HG03565 (cell line): ENCODE measurements at regions not wholly inside any gene's neighbourhood (a gene's known extent, or its start where the extent isn't known, plus 50 kb on each side); places are given as distances from the start of the nearest gene placed in this dataset.

Experiments used
- ATAC-seq: cut with Tn5 transposase; IDR thresholded peaks from one replicate; pipeline ENCODE4 v1.9.1; 2021; ENCODE audit warnings: mild to moderate bottlenecking, moderate library complexity; ENCODE audit not compliant: unreplicated experiment

DNA sequence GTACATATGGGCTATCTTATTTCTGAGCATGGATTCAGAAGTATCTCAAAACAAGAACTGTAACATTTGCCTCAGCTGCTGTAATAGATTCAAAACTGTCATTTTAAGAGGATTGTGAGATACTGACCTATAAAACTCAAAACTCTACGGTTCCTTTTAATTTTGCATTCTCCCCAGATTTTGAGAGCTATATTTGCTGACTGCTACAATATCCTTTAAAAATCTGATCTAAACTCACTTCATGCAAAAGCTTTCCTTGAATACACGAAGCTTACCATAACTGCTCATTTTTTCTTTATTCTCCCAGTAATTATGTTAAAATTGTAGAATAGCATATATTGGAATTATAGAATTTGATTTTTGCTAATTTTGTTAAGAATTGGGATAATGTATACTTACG lies 158.7 kb upstream of the ROBO1 start:
- ATAC-seq: no peak

DNA sequence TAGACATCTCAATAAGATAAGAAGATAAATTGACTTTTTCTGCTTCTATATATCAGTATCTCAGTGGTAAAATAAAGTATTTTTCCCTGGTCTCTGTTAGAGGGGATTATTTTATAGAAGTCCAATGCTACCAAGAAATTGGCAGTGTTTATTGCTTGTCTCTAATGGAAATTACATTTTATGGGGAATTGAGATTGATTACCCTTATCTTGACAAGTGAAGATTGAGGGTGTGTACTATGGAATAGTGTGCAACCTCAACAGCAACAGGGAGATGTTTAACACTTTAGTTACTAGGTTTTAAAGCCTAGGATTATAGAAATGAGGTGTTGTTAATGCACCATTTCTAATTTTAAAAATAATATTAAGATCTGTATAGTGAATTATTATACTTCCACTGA lies 154.8 kb upstream of the ROBO1 start:
- ATAC-seq: no peak

DNA sequence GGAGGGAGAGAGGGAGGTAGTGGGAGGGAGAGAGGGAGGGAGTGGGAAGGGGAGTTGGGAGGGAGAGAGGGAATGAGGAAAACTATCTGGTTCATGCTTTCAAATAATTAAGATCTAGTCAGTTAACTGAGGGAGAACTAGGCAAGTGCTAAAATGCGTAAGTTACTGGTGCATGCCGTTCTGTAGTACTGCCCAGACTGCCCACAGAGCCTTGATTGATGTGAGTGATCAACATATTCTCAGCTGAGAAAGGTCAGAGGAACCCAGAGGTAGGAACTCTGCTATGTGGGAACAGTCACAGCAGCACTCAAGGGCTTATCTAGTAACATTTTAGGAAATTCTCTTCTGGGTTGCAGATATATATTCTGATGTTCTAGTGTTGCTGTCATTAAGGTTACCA lies 149.8 kb upstream of the ROBO1 start:
- no peak for ATAC-seq

DNA sequence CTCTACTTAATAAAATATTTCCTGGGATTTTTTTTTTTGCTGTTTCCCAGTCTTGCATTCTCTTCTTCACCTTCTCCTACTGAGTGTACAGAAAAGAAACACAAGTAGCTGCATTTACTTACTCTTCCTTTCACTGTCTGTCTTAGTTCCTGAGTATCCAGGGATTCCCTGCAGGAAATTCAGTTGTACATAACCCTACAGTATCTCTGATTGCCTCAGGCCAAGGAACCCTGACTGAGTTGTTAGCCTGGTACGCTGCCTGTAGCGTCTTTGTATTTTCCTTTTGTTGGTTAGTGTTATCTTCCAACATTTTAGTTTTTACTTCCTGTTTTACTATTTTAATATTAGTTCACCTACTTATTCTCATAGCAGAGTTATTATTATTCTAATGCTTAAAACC lies 142.5 kb upstream of the ROBO1 start:
- ATAC-seq: no peak

DNA sequence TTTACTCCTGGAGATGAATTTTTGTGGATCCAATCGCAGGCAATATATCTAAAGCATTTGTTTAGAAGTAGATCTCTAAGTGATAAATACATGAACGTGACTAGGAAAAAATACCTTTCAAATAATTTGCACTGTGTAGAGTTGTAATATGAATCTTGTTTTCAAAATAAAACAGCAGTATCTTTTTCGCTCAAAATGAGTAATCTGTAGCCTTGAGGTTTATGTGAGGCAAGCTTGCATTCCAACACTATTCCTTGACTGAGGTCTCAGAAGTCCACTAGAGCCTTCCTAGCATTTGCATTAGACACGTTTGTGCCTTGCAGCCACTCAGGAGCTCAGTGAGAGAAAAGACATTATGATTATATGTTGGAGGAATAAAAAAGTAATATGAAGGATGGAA lies 138.3 kb upstream of the ROBO1 start:
- no peak for ATAC-seq

DNA sequence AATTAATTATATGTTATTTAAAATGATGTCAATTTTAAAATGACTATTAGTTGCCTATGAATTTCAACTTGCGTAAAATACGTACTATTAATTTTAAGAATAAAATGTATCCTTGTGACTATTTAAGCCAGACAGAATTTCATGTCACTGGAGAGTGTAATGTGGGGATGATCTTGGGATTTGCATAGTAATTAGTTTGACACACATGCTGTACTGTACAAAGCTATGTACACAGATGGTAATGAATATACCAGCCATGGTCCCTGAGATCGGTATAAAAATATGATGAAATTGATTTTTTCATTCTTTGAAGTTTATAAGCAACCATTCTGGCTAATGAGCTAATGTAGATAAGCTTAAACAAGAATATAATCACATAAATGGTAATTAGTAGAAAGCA lies 134.4 kb upstream of the ROBO1 start:
- no peak for ATAC-seq

DNA sequence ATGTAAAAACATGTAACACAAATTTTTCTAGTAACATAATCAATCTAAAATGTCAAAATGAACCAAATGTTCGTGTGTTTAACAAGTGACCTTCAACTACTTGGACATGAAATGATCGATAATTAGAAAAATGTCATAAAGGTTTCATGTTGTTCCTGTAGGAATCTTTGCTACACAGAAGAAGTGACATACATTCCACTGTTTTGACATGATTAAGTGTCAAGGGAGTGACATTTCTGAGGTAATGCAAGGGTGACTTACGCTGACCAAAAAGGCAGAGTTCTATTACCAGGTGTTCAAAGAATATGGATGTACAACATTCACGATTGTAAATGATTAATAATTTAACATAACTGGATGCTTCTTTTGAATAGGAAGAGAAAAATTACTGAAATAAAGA lies 131.1 kb upstream of the ROBO1 start:
- no peak for ATAC-seq

DNA sequence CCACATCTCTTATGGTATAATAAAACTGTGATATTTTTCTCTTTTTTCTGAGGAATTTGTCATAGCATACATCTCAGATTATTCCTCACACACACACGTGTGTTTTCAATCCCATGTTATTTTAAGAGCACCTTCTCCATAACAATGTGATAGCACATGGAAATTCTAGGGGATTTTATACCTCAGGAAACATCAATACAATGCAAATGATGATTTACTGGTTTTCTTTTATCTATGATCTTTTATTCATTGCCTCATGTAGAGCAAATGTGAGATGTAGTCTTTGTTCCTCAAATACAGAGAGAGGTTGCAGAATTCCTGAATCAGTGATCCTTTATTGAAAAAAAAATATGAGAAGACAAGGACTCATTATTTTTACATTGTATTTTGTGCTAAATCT lies 128.3 kb upstream of the ROBO1 start:
- ATAC-seq: no peak

DNA sequence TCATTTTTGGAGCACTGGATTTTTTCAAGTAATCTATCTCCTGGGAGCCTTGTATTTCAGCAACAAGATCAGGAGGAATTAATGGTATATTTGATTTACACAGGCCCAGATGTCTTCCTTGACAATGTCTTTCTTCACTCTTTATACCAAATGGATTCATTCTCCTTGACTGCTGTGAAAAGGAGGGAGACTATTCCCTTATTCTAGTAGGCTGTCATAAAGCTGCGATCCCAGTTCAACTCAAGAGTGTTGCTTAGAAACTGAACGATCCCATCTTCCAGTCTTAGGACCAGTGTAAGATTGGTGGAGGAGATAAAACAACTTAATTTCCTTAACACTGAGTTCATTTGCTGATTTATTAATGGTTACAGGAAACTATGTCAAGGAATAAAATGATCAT lies 119.4 kb upstream of the ROBO1 start:
- no peak for ATAC-seq

DNA sequence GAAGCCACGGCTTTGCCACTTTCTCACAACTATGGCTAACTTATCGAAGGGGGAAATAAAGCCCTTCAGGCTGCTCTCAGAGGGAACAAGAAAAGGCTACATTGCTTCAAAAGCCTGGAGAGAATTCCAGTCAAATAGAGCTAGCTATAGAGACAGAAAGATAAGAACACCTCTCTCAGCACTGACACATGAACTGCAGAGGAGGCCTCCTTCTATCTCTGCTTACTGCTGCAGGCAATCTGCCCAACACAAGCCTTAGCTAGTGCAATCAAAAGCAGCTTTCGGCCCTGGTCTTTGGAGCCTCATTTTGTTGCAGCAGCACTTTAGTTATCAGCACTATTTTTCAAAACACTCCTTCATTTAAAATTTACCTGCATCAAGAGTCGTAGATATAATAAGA lies 118.4 kb upstream of the ROBO1 start:
- ATAC-seq: no peak

DNA sequence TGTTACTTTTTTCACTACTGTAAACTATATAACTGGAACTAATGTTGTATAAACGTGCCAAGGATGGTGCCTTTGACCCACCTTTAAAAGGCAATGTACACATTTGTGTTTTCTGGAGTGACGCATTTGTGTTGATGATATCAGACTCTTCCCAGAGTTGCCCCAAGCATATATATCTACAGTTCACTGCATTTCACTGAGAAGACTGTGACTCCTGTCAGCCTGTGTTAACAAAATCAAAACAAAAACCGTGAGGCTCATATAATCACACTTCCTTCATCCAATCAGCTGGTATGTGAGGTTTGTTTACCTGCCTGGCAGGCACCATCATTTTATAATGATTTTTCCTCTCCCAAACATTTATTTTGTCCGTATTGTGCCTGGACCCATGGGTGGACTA lies 117.6 kb upstream of the ROBO1 start:
- ATAC-seq: no peak

DNA sequence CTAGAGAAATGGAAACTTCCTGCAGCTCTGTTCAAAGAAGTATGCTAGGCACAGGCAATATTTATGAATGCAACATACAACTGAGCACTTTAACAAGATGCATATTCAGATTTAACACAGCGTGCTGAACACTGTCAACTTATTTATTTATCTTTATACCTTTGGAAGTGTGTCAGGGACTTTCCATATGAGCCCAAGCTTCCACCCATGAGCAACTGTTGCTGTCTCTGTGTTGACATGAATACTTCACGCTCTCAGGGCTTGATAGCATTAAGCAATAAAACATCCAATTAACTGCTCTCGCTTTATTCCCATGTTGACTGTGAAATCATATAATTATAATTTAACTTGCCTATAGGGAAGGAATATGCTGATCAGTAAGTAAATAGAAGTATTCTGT lies 116.6 kb upstream of the ROBO1 start:
- no peak for ATAC-seq

DNA sequence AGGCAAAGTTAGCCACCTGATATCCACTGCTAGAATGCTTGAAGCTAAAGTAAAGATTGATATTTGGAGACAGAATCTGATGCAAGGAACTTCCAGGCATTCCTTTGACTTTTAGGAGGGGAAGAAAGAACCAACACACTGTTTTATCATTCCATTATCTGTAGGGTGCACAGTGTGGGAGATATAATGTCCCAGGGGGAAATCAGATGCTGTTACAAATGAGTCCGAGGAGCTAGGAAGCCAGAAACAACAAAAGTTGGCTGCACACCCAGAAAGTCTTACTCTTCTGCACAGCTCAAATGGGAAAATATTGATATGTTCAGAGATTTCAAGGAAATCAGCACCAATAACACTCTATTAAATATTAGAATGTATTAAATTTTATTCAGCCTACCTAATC lies 113.6 kb upstream of the ROBO1 start:
- no peak for ATAC-seq

DNA sequence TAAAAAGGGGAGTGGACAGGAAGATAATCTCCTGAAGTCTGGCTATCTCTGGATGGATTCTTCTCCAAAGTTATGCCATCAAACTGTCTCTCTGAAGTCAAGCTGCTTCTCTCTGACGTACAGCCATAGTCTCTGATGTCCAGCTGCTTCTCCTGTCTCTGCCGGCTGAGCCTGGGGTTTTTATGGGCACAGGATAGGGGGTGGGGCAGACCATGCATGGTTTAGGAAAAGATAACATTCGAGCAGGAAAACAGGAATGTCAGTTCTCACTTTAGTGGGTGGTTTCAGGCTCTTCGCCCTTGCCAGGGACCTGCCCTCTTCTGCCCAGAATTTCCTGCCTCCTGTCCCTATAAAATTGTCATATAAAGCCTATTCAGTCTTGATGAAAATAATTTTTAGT lies 110.9 kb upstream of the ROBO1 start:
- no peak for ATAC-seq

DNA sequence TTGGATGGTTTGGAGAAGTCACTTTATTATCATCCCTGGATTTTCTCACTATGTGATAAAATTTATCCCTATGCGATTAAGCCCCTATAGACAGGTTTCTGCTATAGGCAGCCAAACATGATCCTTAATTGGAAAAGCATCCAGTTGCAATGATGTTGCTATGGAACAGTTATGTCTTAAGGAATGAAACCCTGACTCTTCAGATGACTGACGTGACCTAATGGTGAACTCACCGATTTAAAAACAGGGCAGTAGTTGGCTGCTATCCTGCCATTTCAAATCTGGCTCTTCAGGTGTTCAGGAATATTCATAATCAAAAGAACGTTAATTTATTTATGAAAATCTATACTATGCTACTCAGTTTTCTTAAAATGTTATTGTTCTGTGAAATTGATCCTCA lies 106.8 kb upstream of the ROBO1 start:
- no peak for ATAC-seq

DNA sequence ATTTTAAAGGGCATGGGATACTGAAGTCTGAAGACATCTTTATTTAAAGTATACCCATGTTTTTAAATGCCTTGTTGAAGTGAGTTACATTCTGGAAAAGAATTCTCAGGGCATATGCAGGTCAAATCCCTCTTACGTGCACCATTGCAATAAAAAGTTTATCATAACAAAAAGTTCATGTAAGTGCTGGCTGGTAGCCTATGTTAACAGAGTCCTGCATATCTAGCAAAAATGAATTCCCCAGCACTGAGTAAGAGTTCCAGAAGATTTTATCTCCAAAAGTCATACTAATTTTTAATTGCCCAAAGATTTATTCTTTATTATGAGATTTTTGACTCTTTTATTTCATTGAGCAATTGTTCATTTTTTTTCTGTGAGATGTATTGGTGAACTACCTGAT lies 104.7 kb upstream of the ROBO1 start:
- ATAC-seq: no peak

DNA sequence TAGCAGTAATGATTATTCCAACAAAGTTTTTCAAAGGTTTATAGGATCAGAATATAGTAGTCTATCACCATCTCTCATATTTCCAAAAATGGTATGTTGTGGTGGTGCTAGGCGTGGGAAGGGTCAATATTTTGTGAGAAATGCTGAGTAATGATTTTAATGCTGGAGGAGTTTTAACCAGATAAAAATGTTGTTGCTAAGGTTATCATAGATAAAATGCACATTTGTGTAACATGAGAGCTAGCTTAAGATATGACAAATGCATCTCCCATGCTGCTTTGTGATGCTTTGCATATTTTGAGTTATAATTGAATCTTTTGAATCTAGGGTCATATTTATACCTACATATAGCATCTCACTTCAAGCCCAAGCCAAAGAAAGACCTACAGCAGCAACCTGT lies 103.9 kb upstream of the ROBO1 start:
- ATAC-seq: no peak

DNA sequence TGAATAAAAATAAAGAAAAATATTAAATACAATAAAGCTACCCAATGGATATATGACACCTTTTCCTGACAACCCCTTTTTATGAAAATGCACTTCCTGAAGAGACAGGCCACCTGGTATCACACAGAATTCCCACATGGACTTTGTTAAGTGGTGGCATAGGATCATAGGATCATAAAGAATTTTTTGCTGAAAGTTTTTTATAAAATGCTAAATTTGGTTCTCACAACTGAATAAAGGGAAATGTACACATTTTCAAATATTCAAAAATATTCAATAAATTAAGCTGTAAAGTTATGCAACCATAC lies 102.5 kb upstream of the ROBO1 start:
- ATAC-seq: no peak

DNA sequence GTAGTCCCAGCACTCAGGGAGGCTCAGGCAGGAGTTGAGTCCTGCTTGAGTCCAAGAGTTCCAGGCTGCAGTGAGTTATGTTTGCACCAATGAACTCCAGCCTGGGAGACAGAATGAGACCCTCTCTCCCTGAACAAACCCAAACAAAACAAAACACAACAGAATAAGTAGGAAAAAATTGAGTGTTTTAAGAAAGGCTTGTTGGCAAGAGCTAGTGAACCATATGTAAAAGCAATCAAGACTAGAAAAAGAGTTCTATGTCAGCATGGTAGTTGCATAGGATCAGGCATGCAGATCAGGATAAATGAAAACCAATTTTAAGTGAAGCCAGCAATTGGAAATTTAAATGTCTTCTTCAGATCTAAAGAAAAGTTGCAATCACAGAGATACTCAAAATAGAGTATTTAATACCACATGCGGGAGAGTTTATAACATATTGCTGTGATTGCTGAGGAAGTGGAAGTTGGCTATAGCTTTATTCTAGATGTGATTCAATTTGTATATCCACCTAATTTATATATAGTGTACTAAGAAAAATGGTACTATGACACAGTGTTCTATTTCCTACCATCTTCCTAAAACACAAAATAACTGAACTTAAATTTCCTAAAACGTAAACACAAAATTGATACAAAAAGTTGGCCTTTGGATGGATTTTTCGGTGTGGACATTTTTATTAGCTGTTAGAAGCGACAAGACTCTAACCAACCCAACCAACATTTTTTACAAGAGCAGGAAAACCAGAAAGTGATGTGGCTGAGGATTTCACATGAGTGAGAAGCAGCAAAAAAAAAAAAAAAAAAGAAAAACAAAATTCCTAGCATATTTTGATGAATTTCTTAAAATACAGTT lies 101.9 kb upstream of the ROBO1 start:
- no peak for ATAC-seq

DNA sequence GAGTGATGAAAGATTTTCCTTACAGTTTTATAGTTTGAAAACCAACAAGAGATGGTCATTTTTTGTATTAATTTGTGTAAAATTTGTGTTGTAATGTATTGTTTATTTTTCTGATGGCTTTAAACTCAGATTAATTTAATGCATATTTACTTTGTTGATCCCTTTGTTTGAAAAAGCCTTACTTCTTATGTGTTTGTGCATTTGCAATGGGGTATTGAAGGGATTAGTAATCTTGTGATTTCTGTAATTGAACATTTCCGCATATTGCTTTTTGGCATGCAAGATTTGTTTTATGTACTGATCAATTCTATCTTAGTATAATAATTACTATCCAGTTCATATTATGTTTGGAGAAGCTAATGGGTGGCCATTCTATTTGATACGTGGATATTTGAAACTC lies 98.4 kb upstream of the ROBO1 start:
- ATAC-seq: no peak

DNA sequence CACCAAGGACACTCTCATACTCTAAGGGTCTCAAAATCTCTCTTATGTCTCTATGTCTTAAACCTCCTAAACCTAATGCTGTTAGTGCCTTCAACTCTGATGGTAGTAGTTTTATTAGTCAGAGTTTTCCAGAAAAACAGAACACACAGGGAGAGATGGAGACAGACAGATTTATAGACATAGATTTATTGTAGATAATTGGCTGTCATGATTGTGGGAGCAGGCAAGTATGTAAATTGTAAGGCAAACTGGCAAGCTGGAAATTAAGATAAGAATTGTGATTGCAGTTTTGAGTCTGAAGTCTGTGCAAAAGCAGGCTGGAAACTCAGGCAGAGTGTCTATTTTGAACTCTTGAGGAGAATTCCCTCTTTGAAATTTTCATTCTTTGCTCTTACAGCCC lies 96.3 kb upstream of the ROBO1 start:
- no peak for ATAC-seq

DNA sequence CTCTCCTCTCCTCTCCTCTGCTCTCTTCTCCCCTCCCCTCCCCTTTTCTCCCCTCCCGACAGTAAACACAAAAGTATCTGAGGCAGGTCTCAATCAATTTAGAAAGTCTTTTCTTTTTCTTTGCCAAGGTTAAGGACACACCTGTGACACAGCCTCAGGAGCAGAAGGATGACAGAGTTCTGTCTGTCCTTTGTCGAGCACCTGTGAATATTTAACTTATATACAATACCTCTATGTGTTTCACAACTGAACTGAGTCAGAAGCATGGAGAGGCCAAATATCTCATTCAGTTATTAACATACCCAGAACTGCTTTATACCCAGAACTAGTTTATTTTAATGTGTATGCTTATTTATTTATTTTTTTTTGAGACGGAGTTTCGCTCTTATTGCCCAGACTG lies 81.1 kb upstream of the ROBO1 start:
- no peak for ATAC-seq

DNA sequence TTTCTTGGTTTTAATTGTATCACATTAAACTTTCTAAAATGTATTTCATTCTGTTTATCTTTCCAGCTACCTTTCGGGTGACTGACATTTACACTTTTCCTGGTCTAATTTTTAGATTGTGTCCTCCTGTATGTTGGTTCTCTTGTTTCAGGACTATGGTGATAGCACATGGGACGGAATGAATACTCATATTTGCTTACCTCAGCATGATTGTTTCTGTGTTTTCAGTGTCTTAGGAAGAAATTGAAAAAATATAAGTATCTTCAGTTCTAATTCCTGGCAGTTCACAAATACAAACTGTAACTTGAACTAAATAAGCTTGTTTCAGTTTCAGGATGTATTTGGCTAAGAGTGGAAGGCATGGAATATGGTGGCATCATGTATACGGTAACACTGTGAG lies 80.1 kb upstream of the ROBO1 start:
- no peak for ATAC-seq
